AG20443 (cell line): ENCODE measurements at regions not wholly inside any gene's neighbourhood (a gene's known extent, or its start where the extent isn't known, plus 50 kb on each side); places are given as distances from the start of the nearest gene placed in this dataset.

Experiments
- DNase-seq: peaks from one replicate; pipeline ENCODE4 v3.0.0; 2012; ENCODE audit warnings: low spot score, mixed read lengths

- no peak for DNase-seq
Measured at GRCh38 chr1:199701726-199702125, 325.8 kb upstream of the NR5A2 start.

GRCh38 chr1:199704231-199704630 lies 323.3 kb upstream of the NR5A2 start:
- no peak for DNase-seq

- DNase-seq = no peak
Measured at GRCh38 chr1:199705825-199706224, 321.7 kb upstream of the NR5A2 start.

GRCh38 chr1:199706826-199707606 lies 320.5 kb upstream of the NR5A2 start:
- no peak for DNase-seq

- DNase-seq = no peak
Measured at GRCh38 chr1:199710974-199711373, 316.5 kb upstream of the NR5A2 start.

- no peak for DNase-seq
Measured at GRCh38 chr1:199716729-199717128, 310.8 kb upstream of the NR5A2 start.

- DNase-seq = no peak
Measured at GRCh38 chr1:199719156-199719842, 308.2 kb upstream of the NR5A2 start.

GRCh38 chr1:199720496-199720895 lies 307.0 kb upstream of the NR5A2 start:
- no peak for DNase-seq

- no peak for DNase-seq
Measured at GRCh38 chr1:199721001-199721400, 306.5 kb upstream of the NR5A2 start.

GRCh38 chr1:199723250-199723956 lies 304.1 kb upstream of the NR5A2 start:
- DNase-seq = peak; percentile 45

- no peak for DNase-seq
Measured at GRCh38 chr1:199724049-199724448, 303.5 kb upstream of the NR5A2 start.

GRCh38 chr1:199725002-199725565 lies 302.4 kb upstream of the NR5A2 start:
- no peak for DNase-seq

- no peak for DNase-seq
Measured at GRCh38 chr1:199727682-199728081, 299.8 kb upstream of the NR5A2 start.

- no peak for DNase-seq
Measured at GRCh38 chr1:199728345-199728744, 299.2 kb upstream of the NR5A2 start.

GRCh38 chr1:199733125-199733524 lies 294.4 kb upstream of the NR5A2 start:
- DNase-seq = no peak

GRCh38 chr1:199734186-199734585 lies 293.3 kb upstream of the NR5A2 start:
- no peak for DNase-seq

- no peak for DNase-seq
Measured at GRCh38 chr1:199735660-199736059, 291.9 kb upstream of the NR5A2 start.

- no peak for DNase-seq
Measured at GRCh38 chr1:199736646-199737045, 290.9 kb upstream of the NR5A2 start.

- no peak for DNase-seq
Measured at GRCh38 chr1:199741586-199741985, 285.9 kb upstream of the NR5A2 start.

- DNase-seq = peak; percentile 51
Measured at GRCh38 chr1:199742547-199742946, 285.0 kb upstream of the NR5A2 start.

GRCh38 chr1:199743227-199743626 lies 284.3 kb upstream of the NR5A2 start:
- DNase-seq = no peak

- no peak for DNase-seq
Measured at GRCh38 chr1:199746666-199747384, 280.7 kb upstream of the NR5A2 start.
